Spleen (tissue), 7 donors: ENCODE measurements at regions not wholly inside any gene's neighbourhood (a gene's known extent, or its start where the extent isn't known, plus 50 kb on each side); places are given as distances from the start of the nearest gene placed in this dataset.

ENCODE experiments used
- POLR2A ChIP-seq, 3 donors: fragments of 450-650 bp; IDR thresholded peaks; one replicate each; pipeline ENCODE4 v1.5.1; 2017; ENCODE audit warnings: antibody characterized with exemption in 3 of 3, mild to moderate bottlenecking in 1 of 3
- TF ChIP-seq, protein P1 (sequence below), 11 experiments: fragments of 200-600 bp in 7 of 11; fragments of 450-650 bp in 4 of 11; sonication (generic) in 4 of 11; IDR thresholded peaks in 8 of 11; conservative IDR thresholded peaks in 3 of 11; 1 replicate in 7 of 11; 2 replicates in 4 of 11; pipeline versions ENCODE4 v1.4.0 to v1.8.0; 2016 to 2021; ENCODE audit warnings: antibody characterized with exemption in 11 of 11, inconsistent platforms in 4 of 11, mild to moderate bottlenecking in 1 of 11
- donor health status: DM: no; HTN: no; CAD: no; lungs with moderate emphysema.
- donor health status: DM: no; HTN: no; CAD: no.
- donor health status: DM: no; HTN: no; CAD: no.

DNA sequence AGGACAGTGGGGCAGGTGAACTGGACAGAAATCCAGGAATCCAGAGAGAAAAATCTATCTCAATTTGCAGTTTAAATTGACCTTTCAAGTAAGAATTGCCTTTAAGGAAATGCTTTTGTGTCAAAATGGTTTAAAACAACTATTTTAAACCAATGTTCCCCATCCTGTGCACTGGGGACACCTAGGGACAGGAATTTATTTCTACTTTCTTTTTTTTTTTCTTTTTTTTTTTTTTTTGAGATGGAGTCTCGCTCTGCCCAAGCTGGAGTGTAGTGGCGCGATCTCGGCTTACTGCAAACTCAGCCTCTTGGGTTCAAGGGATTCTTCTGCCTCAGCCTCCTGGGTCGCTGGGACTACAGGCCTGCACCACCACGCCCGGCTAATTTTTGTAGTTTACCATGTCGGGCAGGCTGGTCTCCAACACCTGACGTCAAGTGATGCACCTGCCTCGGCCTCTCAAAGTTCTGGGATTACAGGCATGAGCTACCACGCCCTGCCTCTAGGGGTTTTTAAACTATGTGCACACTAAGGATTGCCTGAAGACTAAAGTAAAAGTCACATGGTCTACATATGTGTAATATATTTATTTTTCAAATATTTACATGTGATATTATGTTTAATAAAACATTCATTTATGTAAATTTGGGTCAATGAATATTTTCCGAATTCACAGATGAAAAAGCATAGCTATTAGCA, 1213.4 kb downstream of the STIM2 start:
- TF ChIP-seq, protein P1, sequence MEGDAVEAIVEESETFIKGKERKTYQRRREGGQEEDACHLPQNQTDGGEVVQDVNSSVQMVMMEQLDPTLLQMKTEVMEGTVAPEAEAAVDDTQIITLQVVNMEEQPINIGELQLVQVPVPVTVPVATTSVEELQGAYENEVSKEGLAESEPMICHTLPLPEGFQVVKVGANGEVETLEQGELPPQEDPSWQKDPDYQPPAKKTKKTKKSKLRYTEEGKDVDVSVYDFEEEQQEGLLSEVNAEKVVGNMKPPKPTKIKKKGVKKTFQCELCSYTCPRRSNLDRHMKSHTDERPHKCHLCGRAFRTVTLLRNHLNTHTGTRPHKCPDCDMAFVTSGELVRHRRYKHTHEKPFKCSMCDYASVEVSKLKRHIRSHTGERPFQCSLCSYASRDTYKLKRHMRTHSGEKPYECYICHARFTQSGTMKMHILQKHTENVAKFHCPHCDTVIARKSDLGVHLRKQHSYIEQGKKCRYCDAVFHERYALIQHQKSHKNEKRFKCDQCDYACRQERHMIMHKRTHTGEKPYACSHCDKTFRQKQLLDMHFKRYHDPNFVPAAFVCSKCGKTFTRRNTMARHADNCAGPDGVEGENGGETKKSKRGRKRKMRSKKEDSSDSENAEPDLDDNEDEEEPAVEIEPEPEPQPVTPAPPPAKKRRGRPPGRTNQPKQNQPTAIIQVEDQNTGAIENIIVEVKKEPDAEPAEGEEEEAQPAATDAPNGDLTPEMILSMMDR (IDR thresholded peaks at IDR 0.05 in 8 of 11, conservative IDR thresholded peaks at IDR 0.05 in 3 of 11): no peak
- no peak for TF ChIP-seq POLR2A (IDR thresholded peaks at IDR 0.05)
